ENCODE measurements at regions not wholly inside any gene's neighbourhood (a gene's known extent, or its start where the extent isn't known, plus 50 kb on each side); places are given as distances from the start of the nearest gene placed in this dataset.

GRCh38 chr19:30073152-30074000 lies 131.3 kb downstream of the URI1 start:
- H2BK15ac ChIP-seq (ENCODE audit: low read depth, low read length): no peak overlapping the region
- no peaks in the 10 kb centered on the region for H3K9me3 ChIP-seq (ENCODE audit: control insufficient read depth, insufficient read depth, low read length)
- ATAC-seq (ENCODE audit: low read depth): no peak
- no peak overlapping the region for H3K4ac ChIP-seq (ENCODE audit: low read depth, low read length)
- no peak overlapping the region for H4K8ac ChIP-seq (ENCODE audit: low read depth in 2 of 2, low read length in 2 of 2)
- no peaks in the 10 kb centered on the region for H3K27me3 ChIP-seq (ENCODE audit: control insufficient read depth, insufficient read depth, low read length)
- H3K4me2 ChIP-seq (ENCODE audit: low read depth, low read length): no peak overlapping the region
- BruUV-seq (replicated peaks): no TSS peak
- no peaks in the 10 kb centered on the region for H3K79me1 ChIP-seq (ENCODE audit: low read depth in 1 of 2, low read length in 2 of 2)
- in situ Hi-C loops (cut with MboI; ENCODE audit: low sequenced_read_pairs): no loop called here
- H4K5ac ChIP-seq (ENCODE audit: low read depth, low read length): no peak overlapping the region
- H2BK5ac ChIP-seq (ENCODE audit: low read depth, low read length, poor library complexity, severe bottlenecking): no peak overlapping the region
- ChIA-PET CTCF (no interaction called here), POLR2A (ENCODE audit: unreplicated experiment) (no interaction called here)
- no peaks in the 10 kb centered on the region for H3K9me1 ChIP-seq (ENCODE audit: insufficient read depth, low read length)
- H3K56ac ChIP-seq (ENCODE audit: extremely low read depth, insufficient read depth, low read length): no peak overlapping the region
- no peaks in the 10 kb centered on the region for H3K4me1 ChIP-seq (ENCODE audit: control insufficient read depth, insufficient read depth, low read length)
- H2AK5ac ChIP-seq (ENCODE audit: low read depth, low read length): no peak overlapping the region
- no peak overlapping the region for H3K23ac ChIP-seq (ENCODE audit: low read depth, low read length)
- DNase-seq: no peak
- H3K36me3 ChIP-seq (ENCODE audit: control insufficient read depth, insufficient read depth, low read length): no peaks in the 10 kb centered on the region
- no peak overlapping the region for H3K4me3 ChIP-seq (ENCODE audit: insufficient read depth, low read depth, low read length)
- H2AK9ac ChIP-seq (replicated peaks; ENCODE audit: low read depth, low read length, poor library complexity): no peak overlapping the region
- H2AFZ ChIP-seq (replicated peaks; ENCODE audit: low read length, poor library complexity): peak overlapping the region; percentile 21
- H3K18ac ChIP-seq (ENCODE audit: low read depth, low read length): no peak overlapping the region
- dilution Hi-C loops (cut with HindIII; ENCODE audit: low sequenced_read_pairs, unreplicated experiment): no loop called here
- no peaks in the 10 kb centered on the region; the same call in 1 of the 2 replicates for H4K20me1 ChIP-seq (ENCODE audit: insufficient read depth, low read length)
- no peak overlapping the region for H4K91ac ChIP-seq (ENCODE audit: insufficient read depth, low read depth, low read length)
- no peak overlapping the region for H3K9ac ChIP-seq (ENCODE audit: low read depth, low read length)
- no peak overlapping the region for H2BK120ac ChIP-seq (ENCODE audit: low read depth, low read length)
- intact Hi-C loops (cut with micrococcal nuclease): no loop called here
- no peak overlapping the region for H3K14ac ChIP-seq (replicated peaks; ENCODE audit: low read depth, low read length)
- WGBS, 2 experiments (ENCODE audit: extremely low coverage in 2 of 2, insufficient read length in 1 of 2): 75% methylated on average over 9 of the region's 16 CpGs; no CpG with 5 or more reads in 1 of the 2 experiments
- no peak for TF ChIP-seq CEBPB (IDR thresholded peaks at IDR 0.05; ENCODE audit: low read depth, low read length)
- no peak for TF ChIP-seq CHD1 (IDR thresholded peaks at IDR 0.05; ENCODE audit: low read depth, low read length)
- no peak for TF ChIP-seq ELK1 (IDR thresholded peaks at IDR 0.05; ENCODE audit: borderline replicate concordance, low read depth, low read length)
- TF ChIP-seq MXI1 (IDR thresholded peaks at IDR 0.05; ENCODE audit: borderline replicate concordance, low read depth, low read length): no peak
- TF ChIP-seq RFX5 (IDR thresholded peaks at IDR 0.05; ENCODE audit: low read depth, low read length): no peak
- no peak for TF ChIP-seq FOS (IDR thresholded peaks at IDR 0.05; ENCODE audit: low read depth, low read length)
- no peak for TF ChIP-seq SMC3 (IDR thresholded peaks at IDR 0.05; ENCODE audit: low read depth, low read length)
- TF ChIP-seq MAFK (IDR thresholded peaks at IDR 0.05; ENCODE audit: low read depth, low read length): no peak
- no peak for TF ChIP-seq NFE2L2 (IDR thresholded peaks at IDR 0.05; ENCODE audit: low read depth, low read length)
- no peak for TF ChIP-seq RCOR1 (IDR thresholded peaks at IDR 0.05; ENCODE audit: insufficient replicate concordance, low read length)
- no peak for TF ChIP-seq RAD21 (IDR thresholded peaks at IDR 0.05; ENCODE audit: low read length)
- TF ChIP-seq POLR2A (IDR thresholded peaks at IDR 0.05; ENCODE audit: low read depth, low read length): no peak
- TF ChIP-seq, protein P1, sequence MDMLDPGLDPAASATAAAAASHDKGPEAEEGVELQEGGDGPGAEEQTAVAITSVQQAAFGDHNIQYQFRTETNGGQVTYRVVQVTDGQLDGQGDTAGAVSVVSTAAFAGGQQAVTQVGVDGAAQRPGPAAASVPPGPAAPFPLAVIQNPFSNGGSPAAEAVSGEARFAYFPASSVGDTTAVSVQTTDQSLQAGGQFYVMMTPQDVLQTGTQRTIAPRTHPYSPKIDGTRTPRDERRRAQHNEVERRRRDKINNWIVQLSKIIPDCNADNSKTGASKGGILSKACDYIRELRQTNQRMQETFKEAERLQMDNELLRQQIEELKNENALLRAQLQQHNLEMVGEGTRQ (IDR thresholded peaks at IDR 0.05; ENCODE audit: low read depth, low read length): no peak
- no peak overlapping the region for H3K27ac ChIP-seq (ENCODE audit: insufficient read depth, low read length)
- no peak overlapping the region for H2BK20ac ChIP-seq (ENCODE audit: low read depth, low read length)

All from IMR-90 (cell line).